Activated T-cell treated with anti-CD3 and anti-CD28 coated beads, Interleukin-2, amount 50 U/mL, for 24 hours (primary cell): ENCODE measurements at regions not wholly inside any gene's neighbourhood (a gene's known extent, or its start where the extent isn't known, plus 50 kb on each side); places are given as distances from the start of the nearest gene placed in this dataset.

Experiments
- DNase-seq: peaks from one replicate; pipeline ENCODE4 v3.0.0-alpha.2; 2020
- H3K27ac Mint-ChIP-seq: 2 replicates; pipeline ENCODE4 v1.8.0; 2020; ENCODE audit warnings: mild to moderate bottlenecking, mixed read lengths
- H3K27me3 Mint-ChIP-seq: 2 replicates; pipeline ENCODE4 v1.8.0; 2020; ENCODE audit warnings: mixed read lengths
- H3K36me3 Mint-ChIP-seq: 2 replicates; pipeline ENCODE4 v1.8.0; 2020; ENCODE audit warnings: low read depth, mixed read lengths
- H3K4me1 Mint-ChIP-seq: 2 replicates; pipeline ENCODE4 v1.8.0; 2020; ENCODE audit warnings: low read depth, mixed read lengths
- H3K4me3 Mint-ChIP-seq: 2 replicates; pipeline ENCODE4 v1.8.0; 2020; ENCODE audit warnings: mild to moderate bottlenecking, moderate library complexity, mixed read lengths
- H3K9me3 Mint-ChIP-seq: 2 replicates; pipeline ENCODE4 v1.8.0; 2020; ENCODE audit warnings: mixed read lengths

DNA sequence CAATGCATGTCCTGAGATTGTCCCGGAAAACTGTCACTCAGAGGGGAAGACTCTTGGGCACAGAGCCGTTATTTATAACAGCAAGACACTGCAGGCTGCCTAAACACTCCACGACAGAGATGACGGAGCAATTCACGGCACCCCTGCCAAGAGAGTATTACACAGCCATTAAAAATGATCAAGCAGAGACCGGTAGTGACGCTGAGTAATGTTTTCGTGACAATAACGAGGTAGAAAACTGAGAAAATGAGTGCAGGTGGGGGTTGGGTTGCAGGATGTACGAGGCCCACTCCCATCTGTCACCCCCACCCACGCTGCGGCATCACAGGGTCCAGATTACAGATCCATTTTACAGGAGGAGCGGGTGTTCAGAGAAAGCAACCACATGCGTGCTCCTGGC is 58.9 kb upstream of the LINGO1 start:
- H3K27ac Mint-ChIP-seq: no peak overlapping the region
- H3K4me1 Mint-ChIP-seq: no peaks in the 10 kb centered on the region
- DNase-seq: no peak
- no peak overlapping the region for H3K4me3 Mint-ChIP-seq
- peaks cover 49% of the 10 kb centered on the region for H3K27me3 Mint-ChIP-seq
- H3K36me3 Mint-ChIP-seq: no peaks in the 10 kb centered on the region
- no peaks in the 10 kb centered on the region for H3K9me3 Mint-ChIP-seq

DNA sequence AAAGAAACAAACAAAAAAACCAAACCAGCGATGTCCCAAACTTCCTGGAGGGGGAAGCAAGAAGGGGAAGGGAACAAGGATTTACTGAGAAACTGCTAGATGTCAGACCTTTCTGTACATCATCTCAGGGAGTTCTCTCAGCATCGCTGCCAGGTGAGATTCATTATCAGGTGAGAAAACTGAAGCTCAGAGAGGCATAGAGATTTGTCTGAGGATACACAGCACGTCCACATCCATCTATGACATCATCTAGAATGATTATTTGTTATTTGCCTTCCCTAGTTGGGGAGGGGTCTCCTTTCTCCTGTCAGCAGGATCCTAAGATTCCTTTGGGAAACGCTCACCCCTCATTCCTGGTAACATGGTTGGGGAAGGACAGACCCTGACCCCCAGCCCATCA is 57.1 kb upstream of the LINGO1 start:
- Mint-ChIP-seq H3K4me3 (no peak overlapping the region), H3K27me3 (peaks cover 49% of the 10 kb centered on the region), H3K36me3 (no peaks in the 10 kb centered on the region), H3K9me3 (no peaks in the 10 kb centered on the region), H3K27ac (no peak overlapping the region), H3K4me1 (no peaks in the 10 kb centered on the region)
- DNase-seq: no peak

DNA sequence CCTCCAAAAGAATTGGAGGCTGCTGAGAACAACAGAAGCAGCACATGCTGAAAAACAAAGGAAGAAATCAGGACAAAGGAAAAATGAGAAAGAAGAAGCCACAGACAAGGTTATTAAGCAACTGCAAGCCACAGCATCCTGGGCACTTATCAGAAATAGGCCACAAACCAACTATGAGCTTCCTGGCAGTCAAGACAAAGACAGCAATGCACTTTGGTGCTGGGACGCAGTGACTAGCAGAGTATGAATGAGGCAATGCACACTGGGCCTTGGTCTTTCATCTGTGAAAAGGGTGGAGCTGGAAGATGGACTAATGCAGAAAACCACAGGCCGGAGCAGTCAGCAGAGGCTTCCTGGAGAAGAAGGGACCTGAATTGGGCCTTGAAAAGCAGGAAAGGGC is 56.0 kb upstream of the LINGO1 start:
- H3K4me3 Mint-ChIP-seq: no peak overlapping the region
- no peaks in the 10 kb centered on the region for H3K36me3 Mint-ChIP-seq
- H3K27ac Mint-ChIP-seq: no peak overlapping the region
- no peaks in the 10 kb centered on the region for H3K4me1 Mint-ChIP-seq
- peaks cover 38% of the 10 kb centered on the region for H3K27me3 Mint-ChIP-seq
- no peak for DNase-seq
- H3K9me3 Mint-ChIP-seq: no peaks in the 10 kb centered on the region

DNA sequence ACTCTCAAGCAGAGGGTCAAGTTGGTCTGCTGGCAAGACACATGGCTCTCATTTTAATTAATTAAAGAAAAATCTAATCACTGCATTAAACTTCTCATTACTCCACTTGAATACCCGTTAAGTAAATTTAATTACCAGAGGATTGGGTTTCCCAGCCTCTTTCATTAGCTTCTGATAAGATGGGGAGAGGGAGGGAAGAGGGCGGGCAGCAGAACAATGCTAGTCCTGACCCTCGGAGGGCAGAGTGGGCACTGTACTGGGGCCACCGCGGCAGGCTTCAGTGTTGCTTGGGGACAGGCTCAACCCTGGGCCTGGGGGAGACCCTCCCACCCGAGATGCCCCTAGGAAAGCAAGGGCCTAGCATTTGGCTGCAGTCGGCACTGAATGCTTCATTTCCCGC is 55.6 kb upstream of the LINGO1 start:
- no peaks in the 10 kb centered on the region for H3K4me1 Mint-ChIP-seq

DNA sequence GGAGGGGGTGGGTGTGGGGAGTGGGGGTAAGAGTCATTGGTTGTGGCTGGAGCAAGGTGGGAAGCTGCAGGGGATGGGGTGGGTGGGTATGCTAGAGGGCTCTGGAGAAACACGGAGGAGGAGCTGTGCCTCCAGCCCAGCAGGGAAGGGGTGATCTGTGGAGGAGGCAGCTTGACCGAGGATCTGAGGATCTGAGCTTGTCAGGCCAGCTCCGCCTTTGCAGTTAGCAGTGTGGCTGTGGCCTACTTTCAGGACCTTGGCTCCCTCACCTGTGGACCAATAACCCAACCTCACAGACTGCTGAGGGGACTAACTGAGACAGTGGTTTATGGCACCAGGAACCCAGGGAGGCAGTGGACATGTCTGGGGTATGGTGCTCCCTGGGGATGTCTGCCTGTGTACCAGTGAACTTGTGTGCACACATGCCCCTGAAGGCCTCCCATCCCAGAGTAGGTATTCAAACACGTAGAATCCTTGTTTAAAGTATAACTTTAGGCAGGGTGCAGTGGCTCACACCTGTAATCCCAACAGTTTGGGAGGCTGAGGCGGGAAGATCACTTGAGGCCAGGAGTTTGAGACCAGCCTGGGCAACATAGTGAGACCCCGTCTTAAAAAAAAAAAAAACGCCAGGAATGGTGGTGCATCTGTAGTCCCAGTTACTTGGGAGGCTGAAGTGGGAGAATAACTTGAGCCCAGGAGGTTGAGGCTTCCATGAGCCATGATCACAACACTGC is 52.5 kb upstream of the LINGO1 start:
- Mint-ChIP-seq H3K4me1 (no peaks in the 10 kb centered on the region), H3K27ac (no peak overlapping the region), H3K36me3 (no peaks in the 10 kb centered on the region), H3K27me3 (peaks cover 31% of the 10 kb centered on the region), H3K4me3 (no peak overlapping the region), H3K9me3 (no peaks in the 10 kb centered on the region)
- no peak for DNase-seq

More for the DNA sequence above, 55.6 kb upstream of the LINGO1 start:
- Mint-ChIP-seq H3K27ac (no peak overlapping the region), H3K4me3 (no peak overlapping the region), H3K36me3 (no peaks in the 10 kb centered on the region), H3K9me3 (no peaks in the 10 kb centered on the region), H3K27me3 (peaks cover 34% of the 10 kb centered on the region)
- no peak for DNase-seq

DNA sequence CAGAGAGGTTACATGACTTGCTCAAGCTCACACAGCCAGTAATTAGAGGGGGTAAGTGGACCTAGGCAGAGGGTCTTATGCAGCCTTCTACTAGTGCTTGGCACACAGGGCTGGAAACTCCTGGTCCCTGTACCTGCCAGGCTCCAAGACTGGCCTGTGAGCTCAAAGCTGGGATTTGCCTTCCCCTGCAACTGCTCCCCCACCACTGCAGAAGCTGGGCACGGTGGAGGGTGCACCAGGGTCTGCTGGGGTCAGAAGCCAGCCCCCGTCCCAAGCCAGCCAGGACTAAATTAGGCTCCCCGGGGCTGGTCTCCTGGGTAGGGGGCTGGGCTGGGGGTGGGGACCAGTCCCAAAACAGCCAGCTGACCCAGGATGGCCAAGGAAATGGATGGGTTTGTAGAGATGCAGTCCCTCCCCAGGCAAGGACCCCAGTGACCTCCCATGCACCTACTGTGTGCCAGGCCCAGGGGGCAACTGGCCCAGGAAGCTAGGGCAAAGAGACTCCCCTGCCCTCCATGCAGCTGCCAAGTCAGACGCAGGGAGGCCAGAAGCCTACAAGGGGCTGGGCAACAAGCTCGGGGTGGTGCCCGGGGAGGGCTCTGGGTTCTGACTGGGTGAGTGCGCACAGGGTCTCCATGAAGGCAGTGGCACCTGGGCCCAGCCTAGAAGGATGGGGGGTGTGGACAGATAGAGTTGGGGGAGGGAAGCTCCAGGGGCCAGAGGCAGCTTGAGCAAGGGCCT is 51.8 kb upstream of the LINGO1 start:
- no peaks in the 10 kb centered on the region for H3K9me3 Mint-ChIP-seq
- DNase-seq: no peak
- H3K4me1 Mint-ChIP-seq: no peaks in the 10 kb centered on the region
- H3K27me3 Mint-ChIP-seq: peaks cover 31% of the 10 kb centered on the region
- no peaks in the 10 kb centered on the region for H3K36me3 Mint-ChIP-seq
- no peak overlapping the region for H3K27ac Mint-ChIP-seq
- no peak overlapping the region for H3K4me3 Mint-ChIP-seq

DNA sequence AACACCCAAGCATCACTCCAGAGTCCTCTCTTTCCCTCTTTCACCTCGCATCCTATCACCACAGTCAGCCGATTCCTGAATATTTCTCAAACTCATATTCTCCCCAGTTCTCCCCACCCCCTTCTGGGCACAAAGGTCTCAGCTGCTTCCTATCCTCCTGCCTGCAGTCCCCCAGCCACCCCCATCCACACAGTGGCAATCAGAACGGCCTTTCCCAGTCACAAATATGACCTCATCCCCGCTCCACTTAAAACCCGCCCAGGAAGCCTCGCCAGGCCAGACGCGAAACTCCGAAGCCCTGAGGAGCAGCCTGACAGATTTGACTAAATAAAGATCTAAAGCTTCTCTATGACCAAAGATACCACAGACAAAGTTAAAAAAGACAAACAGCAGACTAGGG is 49.9 kb upstream of the LINGO1 start:
- H3K27me3 Mint-ChIP-seq: peaks cover 35% of the 10 kb centered on the region
- DNase-seq: no peak
- no peaks in the 10 kb centered on the region for H3K36me3 Mint-ChIP-seq
- no peak overlapping the region for H3K4me3 Mint-ChIP-seq
- H3K4me1 Mint-ChIP-seq: no peaks in the 10 kb centered on the region
- H3K9me3 Mint-ChIP-seq: no peaks in the 10 kb centered on the region
- H3K27ac Mint-ChIP-seq: no peak overlapping the region
